HEK293 (cell line): ENCODE measurements at regions not wholly inside any gene's neighbourhood (a gene's known extent, or its start where the extent isn't known, plus 50 kb on each side); places are given as distances from the start of the nearest gene placed in this dataset.

Source experiments
- CTCF ChIA-PET: fragments of 350-600 bp; formaldehyde crosslinking; extraction: SDS; loops from one replicate; lab custom pipeline; 2021; ENCODE audit warnings: antibody characterized with exemption; lab: Yijun Ruan, JAX
- POLR2A ChIA-PET: fragments of 300-600 bp; formaldehyde crosslinking; extraction: SDS; loops from one replicate; lab custom pipeline; 2020; ENCODE audit warnings: antibody characterized with exemption, inconsistent platforms; lab: Yijun Ruan, JAX
- H3K27ac ChIP-seq: fragments of 200-500 bp; sonication (Bioruptor generic); 2 replicates; pipeline ENCODE4 v1.5.1; 2014; ENCODE audit warnings: low read depth, low read length, control low read depth, inconsistent platforms; ENCODE audit errors: extremely low read depth
- H3K36me3 ChIP-seq, 2 experiments: fragments of 200-500 bp in 1 of 2; sonication (Bioruptor generic) in 1 of 2; 1 replicate in 1 of 2; 2 replicates in 1 of 2; pipeline ENCODE4 v1.5.1; 2014 to 2017; ENCODE audit warnings: inconsistent platforms in 2 of 2, low read length in 2 of 2; ENCODE audit not compliant: control insufficient read depth in 2 of 2, insufficient read depth in 1 of 2
- H3K4me1 ChIP-seq: fragments of 200-500 bp; sonication (Bioruptor generic); 2 replicates; pipeline ENCODE4 v1.5.1; 2014; ENCODE audit warnings: mild to moderate bottlenecking, low read length, inconsistent platforms; ENCODE audit not compliant: control insufficient read depth, insufficient read depth
- H3K4me3 ChIP-seq: 2 replicates; pipeline ENCODE4 v1.5.1; 2011; ENCODE audit warnings: low read depth, mild to moderate bottlenecking, control low read depth, low read length, moderate library complexity
- H3K9me3 ChIP-seq: fragments of 200-500 bp; sonication (Bioruptor generic); 2 replicates; pipeline ENCODE4 v1.5.1; 2014; ENCODE audit warnings: low read depth, low read length, inconsistent platforms; ENCODE audit not compliant: control insufficient read depth, insufficient read depth
- FEZF1 ChIP-seq: fragments of 450-650 bp; formaldehyde crosslinking; IDR thresholded peaks from 2 replicates; pipeline ENCODE4 v1.5.1; 2016; ENCODE audit warnings: missing biosample characterization, missing genetic modification characterization
- REPIN1 ChIP-seq: fragments of 450-650 bp; formaldehyde crosslinking; IDR thresholded peaks from 2 replicates; pipeline ENCODE4 v1.5.1; 2017; ENCODE audit warnings: missing biosample characterization, missing genetic modification characterization, low read depth
- ZNF121 ChIP-seq: fragments of 450-650 bp; formaldehyde crosslinking; IDR thresholded peaks from 2 replicates; pipeline ENCODE4 v1.5.1; 2016; ENCODE audit warnings: missing biosample characterization, missing genetic modification characterization
- ZNF169 ChIP-seq: fragments of 450-650 bp; formaldehyde crosslinking; IDR thresholded peaks from 2 replicates; pipeline ENCODE4 v1.5.1; 2016; ENCODE audit warnings: missing biosample characterization, missing genetic modification characterization
- ZNF184 ChIP-seq: fragments of 450-650 bp; IDR thresholded peaks from 2 replicates; pipeline ENCODE4 v1.5.1; 2018; ENCODE audit warnings: missing biosample characterization, mild to moderate bottlenecking, missing genetic modification characterization
- ZNF214 ChIP-seq: fragments of 450-650 bp; formaldehyde crosslinking; IDR thresholded peaks from 2 replicates; pipeline ENCODE4 v1.5.1; 2017; ENCODE audit warnings: missing biosample characterization, mild to moderate bottlenecking, missing genetic modification characterization, borderline replicate concordance
- ZNF600 ChIP-seq: fragments of 450-650 bp; formaldehyde crosslinking; IDR thresholded peaks from 2 replicates; pipeline ENCODE4 v1.5.1; 2016; ENCODE audit warnings: missing biosample characterization, missing genetic modification characterization
- ZNF701 ChIP-seq: fragments of 450-650 bp; formaldehyde crosslinking; IDR thresholded peaks from 2 replicates; pipeline ENCODE4 v1.5.1; 2016; ENCODE audit warnings: missing biosample characterization, missing genetic modification characterization
- ZNF747 ChIP-seq: fragments of 450-650 bp; formaldehyde crosslinking; IDR thresholded peaks from 2 replicates; pipeline ENCODE4 v1.5.1; 2016; ENCODE audit warnings: missing biosample characterization, missing genetic modification characterization
- ZNF768 ChIP-seq: fragments of 450-650 bp; formaldehyde crosslinking; IDR thresholded peaks from 2 replicates; pipeline ENCODE4 v1.5.1; 2018; ENCODE audit warnings: missing biosample characterization, mild to moderate bottlenecking, missing genetic modification characterization
- ZSCAN30 ChIP-seq: fragments of 450-650 bp; IDR thresholded peaks from 2 replicates; pipeline ENCODE4 v1.5.1; 2018; ENCODE audit warnings: missing biosample characterization, mild to moderate bottlenecking, missing genetic modification characterization, moderate library complexity
- TF ChIP-seq, protein P1 (sequence below): fragments of 450-650 bp; formaldehyde crosslinking; IDR thresholded peaks from 2 replicates; pipeline ENCODE4 v1.5.1; 2017; ENCODE audit warnings: missing biosample characterization, missing genetic modification characterization
- TF ChIP-seq, protein P2 (sequence below): fragments of 450-650 bp; formaldehyde crosslinking; IDR thresholded peaks from 2 replicates; pipeline ENCODE4 v1.5.1; 2017; ENCODE audit warnings: missing biosample characterization, mild to moderate bottlenecking, missing genetic modification characterization, moderate library complexity
- TF ChIP-seq, protein P3 (sequence below): fragments of 450-650 bp; formaldehyde crosslinking; IDR thresholded peaks from 2 replicates; pipeline ENCODE4 v1.5.1; 2016; ENCODE audit warnings: missing biosample characterization, missing genetic modification characterization, borderline replicate concordance
- TF ChIP-seq, protein P4 (sequence below): fragments of 450-650 bp; formaldehyde crosslinking; IDR thresholded peaks from 2 replicates; pipeline ENCODE4 v1.5.1; 2016; ENCODE audit warnings: missing biosample characterization, missing genetic modification characterization, low read depth
- TF ChIP-seq, protein P5 (sequence below): fragments of 450-650 bp; formaldehyde crosslinking; IDR thresholded peaks from 2 replicates; pipeline ENCODE4 v1.5.1; 2016; ENCODE audit warnings: missing biosample characterization, missing genetic modification characterization
- TF ChIP-seq, protein P6 (sequence below): sonication (generic); formaldehyde crosslinking; IDR thresholded peaks from 2 replicates; pipeline ENCODE4 v1.8.1; 2022; ENCODE audit warnings: mild to moderate bottlenecking, moderate library complexity, missing genetic modification reagents
- TF ChIP-seq, protein P7 (sequence below): fragments of 450-650 bp; formaldehyde crosslinking; IDR thresholded peaks from 2 replicates; pipeline ENCODE4 v1.5.1; 2016; ENCODE audit warnings: missing biosample characterization, missing genetic modification characterization

DNA sequence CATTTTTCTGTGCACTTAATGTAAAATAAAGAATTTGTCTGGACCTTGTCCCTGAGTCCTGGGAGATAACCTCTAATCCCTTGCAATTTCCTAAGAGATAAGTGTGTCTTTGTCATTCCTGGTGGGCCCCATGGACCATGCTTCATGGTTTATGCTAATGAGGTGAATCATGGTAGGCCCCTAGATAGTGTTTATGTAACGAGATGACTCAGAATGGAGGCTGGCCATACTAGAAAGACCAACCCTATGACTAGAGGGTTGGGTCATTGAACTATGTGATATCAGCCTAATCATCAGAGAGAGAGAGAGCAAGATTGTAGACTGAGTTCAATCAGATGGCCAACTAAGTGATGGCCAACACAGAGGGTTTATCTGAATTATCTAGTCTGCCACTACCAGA lies 64.2 kb upstream of the NHSL2 start (continued):
- TF ChIP-seq ZNF169 (tag by site-specific recombination) (no peak), FEZF1 (tag by site-specific recombination) (no peak), ZNF184 (tag by site-specific recombination) (peak; percentile 86; the same call in 1 of the 2 replicates), ZNF214 (tag by site-specific recombination) (no peak), REPIN1 (tag by site-specific recombination) (no peak)
- TF ChIP-seq, protein P1, sequence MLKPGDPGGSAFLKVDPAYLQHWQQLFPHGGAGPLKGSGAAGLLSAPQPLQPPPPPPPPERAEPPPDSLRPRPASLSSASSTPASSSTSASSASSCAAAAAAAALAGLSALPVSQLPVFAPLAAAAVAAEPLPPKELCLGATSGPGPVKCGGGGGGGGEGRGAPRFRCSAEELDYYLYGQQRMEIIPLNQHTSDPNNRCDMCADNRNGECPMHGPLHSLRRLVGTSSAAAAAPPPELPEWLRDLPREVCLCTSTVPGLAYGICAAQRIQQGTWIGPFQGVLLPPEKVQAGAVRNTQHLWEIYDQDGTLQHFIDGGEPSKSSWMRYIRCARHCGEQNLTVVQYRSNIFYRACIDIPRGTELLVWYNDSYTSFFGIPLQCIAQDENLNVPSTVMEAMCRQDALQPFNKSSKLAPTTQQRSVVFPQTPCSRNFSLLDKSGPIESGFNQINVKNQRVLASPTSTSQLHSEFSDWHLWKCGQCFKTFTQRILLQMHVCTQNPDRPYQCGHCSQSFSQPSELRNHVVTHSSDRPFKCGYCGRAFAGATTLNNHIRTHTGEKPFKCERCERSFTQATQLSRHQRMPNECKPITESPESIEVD (tag by site-specific recombination) = no peak
- TF ChIP-seq, protein P2, sequence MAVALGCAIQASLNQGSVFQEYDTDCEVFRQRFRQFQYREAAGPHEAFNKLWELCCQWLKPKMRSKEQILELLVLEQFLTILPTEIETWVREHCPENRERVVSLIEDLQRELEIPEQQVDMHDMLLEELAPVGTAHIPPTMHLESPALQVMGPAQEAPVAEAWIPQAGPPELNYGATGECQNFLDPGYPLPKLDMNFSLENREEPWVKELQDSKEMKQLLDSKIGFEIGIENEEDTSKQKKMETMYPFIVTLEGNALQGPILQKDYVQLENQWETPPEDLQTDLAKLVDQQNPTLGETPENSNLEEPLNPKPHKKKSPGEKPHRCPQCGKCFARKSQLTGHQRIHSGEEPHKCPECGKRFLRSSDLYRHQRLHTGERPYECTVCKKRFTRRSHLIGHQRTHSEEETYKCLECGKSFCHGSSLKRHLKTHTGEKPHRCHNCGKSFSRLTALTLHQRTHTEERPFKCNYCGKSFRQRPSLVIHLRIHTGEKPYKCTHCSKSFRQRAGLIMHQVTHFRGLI (tag by site-specific recombination) = peak; percentile 56; the same call in 1 of the 2 replicates

DNA sequence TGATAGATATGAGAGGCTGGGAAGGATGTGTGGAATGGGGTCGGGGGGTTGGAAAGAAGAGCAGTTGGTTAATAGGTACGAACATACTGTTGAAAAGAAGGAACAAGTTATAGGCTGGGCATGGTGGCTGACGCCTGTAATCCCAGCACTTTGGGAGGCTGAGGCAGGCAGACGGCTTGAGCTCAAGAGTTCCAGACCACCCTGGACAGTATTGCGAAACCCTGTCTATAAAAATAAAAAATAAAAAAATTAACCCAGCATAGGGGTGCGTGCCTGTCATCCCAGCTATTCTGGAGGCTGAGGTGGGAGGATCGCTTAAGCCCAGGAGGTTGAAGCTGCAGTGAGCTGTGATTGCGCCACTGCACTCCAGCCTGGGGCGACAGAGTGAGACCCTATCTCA lies 58.5 kb upstream of the NHSL2 start:
- no peak overlapping the region for H3K4me3 ChIP-seq
- no peak overlapping the region for H3K27ac ChIP-seq
- H3K36me3 ChIP-seq = no peaks in the 10 kb centered on the region
- H3K4me1 ChIP-seq = no peaks in the 10 kb centered on the region
- ChIA-PET POLR2A (no interaction called here), CTCF (interaction anchor here (1.2 kb wide), 1 partner anchor 12 kb away, joined by 3 read pairs; no protein-coding TSS in a partner anchor)
- no peaks in the 10 kb centered on the region; the same call in none of the 2 replicates for H3K9me3 ChIP-seq
- TF ChIP-seq, protein P3, sequence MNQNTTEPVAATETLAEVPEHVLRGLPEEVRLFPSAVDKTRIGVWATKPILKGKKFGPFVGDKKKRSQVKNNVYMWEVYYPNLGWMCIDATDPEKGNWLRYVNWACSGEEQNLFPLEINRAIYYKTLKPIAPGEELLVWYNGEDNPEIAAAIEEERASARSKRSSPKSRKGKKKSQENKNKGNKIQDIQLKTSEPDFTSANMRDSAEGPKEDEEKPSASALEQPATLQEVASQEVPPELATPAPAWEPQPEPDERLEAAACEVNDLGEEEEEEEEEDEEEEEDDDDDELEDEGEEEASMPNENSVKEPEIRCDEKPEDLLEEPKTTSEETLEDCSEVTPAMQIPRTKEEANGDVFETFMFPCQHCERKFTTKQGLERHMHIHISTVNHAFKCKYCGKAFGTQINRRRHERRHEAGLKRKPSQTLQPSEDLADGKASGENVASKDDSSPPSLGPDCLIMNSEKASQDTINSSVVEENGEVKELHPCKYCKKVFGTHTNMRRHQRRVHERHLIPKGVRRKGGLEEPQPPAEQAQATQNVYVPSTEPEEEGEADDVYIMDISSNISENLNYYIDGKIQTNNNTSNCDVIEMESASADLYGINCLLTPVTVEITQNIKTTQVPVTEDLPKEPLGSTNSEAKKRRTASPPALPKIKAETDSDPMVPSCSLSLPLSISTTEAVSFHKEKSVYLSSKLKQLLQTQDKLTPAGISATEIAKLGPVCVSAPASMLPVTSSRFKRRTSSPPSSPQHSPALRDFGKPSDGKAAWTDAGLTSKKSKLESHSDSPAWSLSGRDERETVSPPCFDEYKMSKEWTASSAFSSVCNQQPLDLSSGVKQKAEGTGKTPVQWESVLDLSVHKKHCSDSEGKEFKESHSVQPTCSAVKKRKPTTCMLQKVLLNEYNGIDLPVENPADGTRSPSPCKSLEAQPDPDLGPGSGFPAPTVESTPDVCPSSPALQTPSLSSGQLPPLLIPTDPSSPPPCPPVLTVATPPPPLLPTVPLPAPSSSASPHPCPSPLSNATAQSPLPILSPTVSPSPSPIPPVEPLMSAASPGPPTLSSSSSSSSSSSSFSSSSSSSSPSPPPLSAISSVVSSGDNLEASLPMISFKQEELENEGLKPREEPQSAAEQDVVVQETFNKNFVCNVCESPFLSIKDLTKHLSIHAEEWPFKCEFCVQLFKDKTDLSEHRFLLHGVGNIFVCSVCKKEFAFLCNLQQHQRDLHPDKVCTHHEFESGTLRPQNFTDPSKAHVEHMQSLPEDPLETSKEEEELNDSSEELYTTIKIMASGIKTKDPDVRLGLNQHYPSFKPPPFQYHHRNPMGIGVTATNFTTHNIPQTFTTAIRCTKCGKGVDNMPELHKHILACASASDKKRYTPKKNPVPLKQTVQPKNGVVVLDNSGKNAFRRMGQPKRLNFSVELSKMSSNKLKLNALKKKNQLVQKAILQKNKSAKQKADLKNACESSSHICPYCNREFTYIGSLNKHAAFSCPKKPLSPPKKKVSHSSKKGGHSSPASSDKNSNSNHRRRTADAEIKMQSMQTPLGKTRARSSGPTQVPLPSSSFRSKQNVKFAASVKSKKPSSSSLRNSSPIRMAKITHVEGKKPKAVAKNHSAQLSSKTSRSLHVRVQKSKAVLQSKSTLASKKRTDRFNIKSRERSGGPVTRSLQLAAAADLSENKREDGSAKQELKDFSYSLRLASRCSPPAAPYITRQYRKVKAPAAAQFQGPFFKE (tag by site-specific recombination) = no peak
- no peak for TF ChIP-seq ZNF701 (tag by site-specific recombination)
- TF ChIP-seq ZSCAN30 = no peak
- TF ChIP-seq, protein P4, sequence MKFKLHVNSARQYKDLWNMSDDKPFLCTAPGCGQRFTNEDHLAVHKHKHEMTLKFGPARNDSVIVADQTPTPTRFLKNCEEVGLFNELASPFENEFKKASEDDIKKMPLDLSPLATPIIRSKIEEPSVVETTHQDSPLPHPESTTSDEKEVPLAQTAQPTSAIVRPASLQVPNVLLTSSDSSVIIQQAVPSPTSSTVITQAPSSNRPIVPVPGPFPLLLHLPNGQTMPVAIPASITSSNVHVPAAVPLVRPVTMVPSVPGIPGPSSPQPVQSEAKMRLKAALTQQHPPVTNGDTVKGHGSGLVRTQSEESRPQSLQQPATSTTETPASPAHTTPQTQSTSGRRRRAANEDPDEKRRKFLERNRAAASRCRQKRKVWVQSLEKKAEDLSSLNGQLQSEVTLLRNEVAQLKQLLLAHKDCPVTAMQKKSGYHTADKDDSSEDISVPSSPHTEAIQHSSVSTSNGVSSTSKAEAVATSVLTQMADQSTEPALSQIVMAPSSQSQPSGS = no peak
- TF ChIP-seq ZNF600 = no peak
- TF ChIP-seq, protein P5, sequence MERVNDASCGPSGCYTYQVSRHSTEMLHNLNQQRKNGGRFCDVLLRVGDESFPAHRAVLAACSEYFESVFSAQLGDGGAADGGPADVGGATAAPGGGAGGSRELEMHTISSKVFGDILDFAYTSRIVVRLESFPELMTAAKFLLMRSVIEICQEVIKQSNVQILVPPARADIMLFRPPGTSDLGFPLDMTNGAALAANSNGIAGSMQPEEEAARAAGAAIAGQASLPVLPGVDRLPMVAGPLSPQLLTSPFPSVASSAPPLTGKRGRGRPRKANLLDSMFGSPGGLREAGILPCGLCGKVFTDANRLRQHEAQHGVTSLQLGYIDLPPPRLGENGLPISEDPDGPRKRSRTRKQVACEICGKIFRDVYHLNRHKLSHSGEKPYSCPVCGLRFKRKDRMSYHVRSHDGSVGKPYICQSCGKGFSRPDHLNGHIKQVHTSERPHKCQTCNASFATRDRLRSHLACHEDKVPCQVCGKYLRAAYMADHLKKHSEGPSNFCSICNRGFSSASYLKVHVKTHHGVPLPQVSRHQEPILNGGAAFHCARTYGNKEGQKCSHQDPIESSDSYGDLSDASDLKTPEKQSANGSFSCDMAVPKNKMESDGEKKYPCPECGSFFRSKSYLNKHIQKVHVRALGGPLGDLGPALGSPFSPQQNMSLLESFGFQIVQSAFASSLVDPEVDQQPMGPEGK (tag by site-specific recombination) = no peak
- TF ChIP-seq ZNF747 = no peak
- TF ChIP-seq, protein P6, sequence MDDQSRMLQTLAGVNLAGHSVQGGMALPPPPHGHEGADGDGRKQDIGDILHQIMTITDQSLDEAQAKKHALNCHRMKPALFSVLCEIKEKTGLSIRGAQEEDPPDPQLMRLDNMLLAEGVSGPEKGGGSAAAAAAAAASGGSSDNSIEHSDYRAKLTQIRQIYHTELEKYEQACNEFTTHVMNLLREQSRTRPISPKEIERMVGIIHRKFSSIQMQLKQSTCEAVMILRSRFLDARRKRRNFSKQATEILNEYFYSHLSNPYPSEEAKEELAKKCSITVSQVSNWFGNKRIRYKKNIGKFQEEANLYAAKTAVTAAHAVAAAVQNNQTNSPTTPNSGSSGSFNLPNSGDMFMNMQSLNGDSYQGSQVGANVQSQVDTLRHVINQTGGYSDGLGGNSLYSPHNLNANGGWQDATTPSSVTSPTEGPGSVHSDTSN = no peak
- TF ChIP-seq ZNF768 (tag by site-specific recombination) = no peak
- no peak for TF ChIP-seq ZNF121 (tag by site-specific recombination)
- TF ChIP-seq, protein P7, sequence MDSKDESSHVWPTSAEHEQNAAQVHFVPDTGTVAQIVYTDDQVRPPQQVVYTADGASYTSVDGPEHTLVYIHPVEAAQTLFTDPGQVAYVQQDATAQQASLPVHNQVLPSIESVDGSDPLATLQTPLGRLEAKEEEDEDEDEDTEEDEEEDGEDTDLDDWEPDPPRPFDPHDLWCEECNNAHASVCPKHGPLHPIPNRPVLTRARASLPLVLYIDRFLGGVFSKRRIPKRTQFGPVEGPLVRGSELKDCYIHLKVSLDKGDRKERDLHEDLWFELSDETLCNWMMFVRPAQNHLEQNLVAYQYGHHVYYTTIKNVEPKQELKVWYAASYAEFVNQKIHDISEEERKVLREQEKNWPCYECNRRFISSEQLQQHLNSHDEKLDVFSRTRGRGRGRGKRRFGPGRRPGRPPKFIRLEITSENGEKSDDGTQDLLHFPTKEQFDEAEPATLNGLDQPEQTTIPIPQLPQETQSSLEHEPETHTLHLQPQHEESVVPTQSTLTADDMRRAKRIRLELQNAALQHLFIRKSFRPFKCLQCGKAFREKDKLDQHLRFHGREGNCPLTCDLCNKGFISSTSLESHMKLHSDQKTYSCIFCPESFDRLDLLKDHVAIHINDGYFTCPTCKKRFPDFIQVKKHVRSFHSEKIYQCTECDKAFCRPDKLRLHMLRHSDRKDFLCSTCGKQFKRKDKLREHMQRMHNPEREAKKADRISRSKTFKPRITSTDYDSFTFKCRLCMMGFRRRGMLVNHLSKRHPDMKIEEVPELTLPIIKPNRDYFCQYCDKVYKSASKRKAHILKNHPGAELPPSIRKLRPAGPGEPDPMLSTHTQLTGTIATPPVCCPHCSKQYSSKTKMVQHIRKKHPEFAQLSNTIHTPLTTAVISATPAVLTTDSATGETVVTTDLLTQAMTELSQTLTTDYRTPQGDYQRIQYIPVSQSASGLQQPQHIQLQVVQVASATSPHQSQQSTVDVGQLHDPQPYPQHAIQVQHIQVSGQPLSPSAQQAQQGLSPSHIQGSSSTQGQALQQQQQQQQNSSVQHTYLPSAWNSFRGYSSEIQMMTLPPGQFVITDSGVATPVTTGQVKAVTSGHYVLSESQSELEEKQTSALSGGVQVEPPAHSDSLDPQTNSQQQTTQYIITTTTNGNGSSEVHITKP = no peak
